ENCODE measurements at regions not wholly inside any gene's neighbourhood (a gene's known extent, or its start where the extent isn't known, plus 50 kb on each side); places are given as distances from the start of the nearest gene placed in this dataset.

DNA sequence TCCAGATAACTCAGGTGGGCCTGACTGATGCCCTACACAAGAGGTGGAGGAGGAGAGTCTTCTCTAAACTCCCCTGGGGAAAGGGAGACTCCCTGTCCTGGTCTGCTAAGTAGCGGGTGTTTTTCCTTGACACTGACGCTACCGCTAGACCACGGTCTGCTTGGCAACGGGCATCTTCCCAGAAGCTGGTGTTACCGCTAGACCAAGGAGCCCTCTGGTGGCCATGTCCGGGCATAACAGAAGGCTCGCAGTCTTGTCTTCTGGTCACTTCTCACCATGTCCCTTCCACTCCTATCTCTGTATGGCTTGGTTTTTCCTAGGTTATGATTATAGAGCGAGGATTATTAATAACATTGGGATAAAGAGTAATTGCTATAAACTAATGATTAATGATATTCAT lies 965.5 kb downstream of the TMEM121 start:
- Histone ChIP-seq H3K36me3 (ENCODE audit: low read depth, low read length) (no peaks in the 10 kb centered on the region), H3K27ac (ENCODE audit: low read length) (no peak overlapping the region), H3F3A (ENCODE audit: low read length, unreplicated experiment) (no peaks in the 10 kb centered on the region), H3K9me3 (ENCODE audit: low read length) (0 out of 2 replicates have a peak, but pooled peaks cover 7% of the 10 kb centered on the region), H3K9ac (ENCODE audit: low read length) (no peak overlapping the region), H2AFZ (ENCODE audit: low read length) (no peak overlapping the region), H3K4me3 (ENCODE audit: low read length) (no peak overlapping the region), H4K20me1 (ENCODE audit: low read length) (no peaks in the 10 kb centered on the region), H3K79me2 (ENCODE audit: low read length) (no peaks in the 10 kb centered on the region), H3K27me3 (ENCODE audit: low read length) (no peaks in the 10 kb centered on the region), H3K4me2 (ENCODE audit: low read length) (no peak overlapping the region), H3K9me2 (replicated peaks; ENCODE audit: low read length) (no peaks in the 10 kb centered on the region), H3K4me1 (ENCODE audit: insufficient read depth, low read length) (no peaks in the 10 kb centered on the region)
- DNase-seq (peak; percentile 9), ATAC-seq (no peak)
- no TSS peak for BruUV-seq (replicated peaks)
- ChIA-PET POLR2A (ENCODE audit: unreplicated experiment) (no interaction called here), CTCF (no interaction called here)
- intact Hi-C loops (cut with micrococcal nuclease): no loop called here
- TF ChIP-seq, protein P1, sequence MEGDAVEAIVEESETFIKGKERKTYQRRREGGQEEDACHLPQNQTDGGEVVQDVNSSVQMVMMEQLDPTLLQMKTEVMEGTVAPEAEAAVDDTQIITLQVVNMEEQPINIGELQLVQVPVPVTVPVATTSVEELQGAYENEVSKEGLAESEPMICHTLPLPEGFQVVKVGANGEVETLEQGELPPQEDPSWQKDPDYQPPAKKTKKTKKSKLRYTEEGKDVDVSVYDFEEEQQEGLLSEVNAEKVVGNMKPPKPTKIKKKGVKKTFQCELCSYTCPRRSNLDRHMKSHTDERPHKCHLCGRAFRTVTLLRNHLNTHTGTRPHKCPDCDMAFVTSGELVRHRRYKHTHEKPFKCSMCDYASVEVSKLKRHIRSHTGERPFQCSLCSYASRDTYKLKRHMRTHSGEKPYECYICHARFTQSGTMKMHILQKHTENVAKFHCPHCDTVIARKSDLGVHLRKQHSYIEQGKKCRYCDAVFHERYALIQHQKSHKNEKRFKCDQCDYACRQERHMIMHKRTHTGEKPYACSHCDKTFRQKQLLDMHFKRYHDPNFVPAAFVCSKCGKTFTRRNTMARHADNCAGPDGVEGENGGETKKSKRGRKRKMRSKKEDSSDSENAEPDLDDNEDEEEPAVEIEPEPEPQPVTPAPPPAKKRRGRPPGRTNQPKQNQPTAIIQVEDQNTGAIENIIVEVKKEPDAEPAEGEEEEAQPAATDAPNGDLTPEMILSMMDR (conservative IDR thresholded peaks at IDR 0.05; ENCODE audit: low read depth, low read length): peak; percentile 35; the same call in 1 of the 2 replicates
- no peak for TF ChIP-seq EZH2 (IDR thresholded peaks at IDR 0.05; ENCODE audit: low read length, unreplicated experiment)

DNA sequence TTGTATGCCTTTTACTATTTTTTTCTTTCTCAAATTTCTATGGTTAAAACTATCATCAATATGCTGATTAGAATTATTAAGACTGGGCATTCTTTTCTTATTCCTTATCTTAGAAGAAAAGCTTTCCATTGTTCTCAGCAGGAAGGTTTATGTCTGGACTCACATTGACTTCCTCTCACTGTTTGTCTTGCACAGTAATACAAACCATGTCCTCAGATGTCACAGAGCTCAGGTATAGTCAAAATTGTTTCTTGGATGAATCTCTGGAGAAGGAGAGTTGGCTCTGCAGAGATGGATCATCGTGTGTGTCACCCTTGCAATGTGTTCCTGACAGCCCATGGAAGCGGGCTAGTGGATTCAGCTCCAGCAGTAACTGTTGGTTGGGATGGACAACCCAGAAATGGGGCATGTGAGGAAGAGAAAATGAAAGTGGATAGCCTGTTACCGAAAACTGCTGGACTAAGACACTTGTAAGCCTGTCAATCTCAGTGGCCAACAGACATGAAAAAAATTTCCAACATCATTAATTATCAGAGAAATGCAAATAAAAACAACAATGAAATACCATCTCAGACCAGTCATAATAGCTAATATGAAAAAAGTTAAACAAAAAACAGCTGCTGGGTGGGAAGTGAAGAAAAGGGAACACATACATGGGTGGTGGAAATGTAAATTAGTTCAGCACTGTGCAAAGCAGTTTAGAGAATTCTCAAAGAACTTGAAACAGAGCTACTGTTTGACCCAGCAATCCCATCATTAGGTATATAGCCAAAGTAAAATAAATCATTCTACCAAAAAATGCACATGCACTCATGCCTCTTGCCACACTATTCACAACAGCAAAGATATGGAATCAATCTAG lies 967.8 kb downstream of the TMEM121 start:
- H3K9ac ChIP-seq (ENCODE audit: low read length): no peak overlapping the region
- H2AFZ ChIP-seq (ENCODE audit: low read length): no peak overlapping the region
- no peaks in the 10 kb centered on the region for H3K79me2 ChIP-seq (ENCODE audit: low read length)
- H3K9me2 ChIP-seq (replicated peaks; ENCODE audit: low read length): no peaks in the 10 kb centered on the region
- no peak overlapping the region for H3K27ac ChIP-seq (ENCODE audit: low read length)
- H3K4me2 ChIP-seq (ENCODE audit: low read length): no peak overlapping the region
- H3K4me3 ChIP-seq (ENCODE audit: low read length): no peak overlapping the region
- intact Hi-C loops (cut with micrococcal nuclease): no loop called here
- H4K20me1 ChIP-seq (ENCODE audit: low read length): no peaks in the 10 kb centered on the region
- ChIA-PET POLR2A (ENCODE audit: unreplicated experiment) (no interaction called here), CTCF (no interaction called here)
- H3F3A ChIP-seq (ENCODE audit: low read length, unreplicated experiment): no peaks in the 10 kb centered on the region
- ATAC-seq (no peak), DNase-seq (no peak)
- no peaks in the 10 kb centered on the region for H3K9me3 ChIP-seq (ENCODE audit: low read length)
- BruUV-seq (replicated peaks): no TSS peak
- H3K36me3 ChIP-seq (ENCODE audit: low read depth, low read length): no peaks in the 10 kb centered on the region
- TF ChIP-seq EZH2phosphoT487 (IDR thresholded peaks at IDR 0.05; ENCODE audit: borderline replicate concordance, low read length): no peak
- TF ChIP-seq, protein P1 (conservative IDR thresholded peaks at IDR 0.05; ENCODE audit: low read depth, low read length): no peak
- no peak for TF ChIP-seq EZH2 (IDR thresholded peaks at IDR 0.05; ENCODE audit: low read length, unreplicated experiment)
- no peaks in the 10 kb centered on the region for H3K27me3 ChIP-seq (ENCODE audit: low read length)
- H3K4me1 ChIP-seq (ENCODE audit: insufficient read depth, low read length): no peaks in the 10 kb centered on the region

DNA sequence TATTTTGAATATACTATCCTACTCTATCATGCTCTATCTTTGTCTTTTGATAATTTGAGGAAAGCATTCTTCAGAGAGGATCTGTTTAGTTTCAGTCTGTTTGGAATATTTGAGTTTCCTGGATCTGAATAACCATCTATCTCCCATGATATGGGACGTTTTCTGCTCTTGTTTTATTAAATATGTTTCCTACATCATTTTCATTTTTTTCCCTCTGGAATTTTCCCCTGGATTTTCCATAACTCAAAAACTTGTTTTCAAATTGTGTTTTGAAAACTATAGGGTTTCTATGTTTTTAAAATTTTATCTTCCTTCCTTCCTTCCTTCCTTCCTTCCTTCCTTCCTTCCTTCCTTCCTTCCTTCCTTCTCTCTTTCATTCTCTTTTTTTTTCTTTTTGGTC lies 974.2 kb downstream of the TMEM121 start:
- H4K20me1 ChIP-seq (ENCODE audit: low read length): no peaks in the 10 kb centered on the region
- CTCF ChIA-PET: no interaction called here

More for the DNA sequence above, 974.2 kb downstream of the TMEM121 start:
- no TSS peak for BruUV-seq (replicated peaks)
- ATAC-seq (no peak), DNase-seq (no peak)
- Histone ChIP-seq H3K27me3 (ENCODE audit: low read length) (no peaks in the 10 kb centered on the region), H3K36me3 (ENCODE audit: low read depth, low read length) (no peaks in the 10 kb centered on the region), H3K27ac (ENCODE audit: low read length) (no peak overlapping the region), H3K4me1 (ENCODE audit: insufficient read depth, low read length) (no peaks in the 10 kb centered on the region), H3F3A (ENCODE audit: low read length, unreplicated experiment) (no peaks in the 10 kb centered on the region), H3K4me3 (ENCODE audit: low read length) (no peak overlapping the region), H2AFZ (ENCODE audit: low read length) (no peak overlapping the region), H3K9me2 (replicated peaks; ENCODE audit: low read length) (no peaks in the 10 kb centered on the region), H3K4me2 (ENCODE audit: low read length) (no peak overlapping the region), H3K9ac (ENCODE audit: low read length) (no peak overlapping the region), H3K9me3 (ENCODE audit: low read length) (0 out of 2 replicates have a peak, but pooled peaks cover 8% of the 10 kb centered on the region), H3K79me2 (ENCODE audit: low read length) (no peaks in the 10 kb centered on the region)
- POLR2A ChIA-PET (ENCODE audit: unreplicated experiment): no interaction called here
- intact Hi-C loops (cut with micrococcal nuclease): no loop called here
- TF ChIP-seq EZH2 (IDR thresholded peaks at IDR 0.05; ENCODE audit: low read length, unreplicated experiment) (no peak), EZH2phosphoT487 (IDR thresholded peaks at IDR 0.05; ENCODE audit: borderline replicate concordance, low read length) (no peak)
- TF ChIP-seq, protein P1 (conservative IDR thresholded peaks at IDR 0.05; ENCODE audit: low read depth, low read length): no peak
